Tibial nerve (tissue), 4 donors: ENCODE measurements at regions not wholly inside any gene's neighbourhood (a gene's known extent, or its start where the extent isn't known, plus 50 kb on each side); places are given as distances from the start of the nearest gene placed in this dataset.

Experiments used
- EP300 ChIP-seq, 2 donors: sonication (generic); formaldehyde crosslinking; IDR thresholded peaks; one replicate each; pipeline ENCODE4 v1.6.1; 2017; ENCODE audit warnings: antibody characterized with exemption in 2 of 2, mild to moderate bottlenecking in 1 of 2
- POLR2A ChIP-seq, 2 donors: fragments of 450-650 bp; IDR thresholded peaks; one replicate each; pipeline ENCODE4 v1.6.1; 2017; ENCODE audit warnings: antibody characterized with exemption in 2 of 2, mild to moderate bottlenecking in 2 of 2, moderate library complexity in 2 of 2
- TF ChIP-seq, protein P1 (sequence below), 5 experiments: fragments of 200-600 bp in 3 of 5; fragments of 450-650 bp in 2 of 5; sonication (generic) in 3 of 5; IDR thresholded peaks; one replicate each; pipeline ENCODE4 v1.5.1; 2016 to 2019; ENCODE audit warnings: antibody characterized with exemption in 5 of 5, mild to moderate bottlenecking in 3 of 5, moderate library complexity in 2 of 5

DNA sequence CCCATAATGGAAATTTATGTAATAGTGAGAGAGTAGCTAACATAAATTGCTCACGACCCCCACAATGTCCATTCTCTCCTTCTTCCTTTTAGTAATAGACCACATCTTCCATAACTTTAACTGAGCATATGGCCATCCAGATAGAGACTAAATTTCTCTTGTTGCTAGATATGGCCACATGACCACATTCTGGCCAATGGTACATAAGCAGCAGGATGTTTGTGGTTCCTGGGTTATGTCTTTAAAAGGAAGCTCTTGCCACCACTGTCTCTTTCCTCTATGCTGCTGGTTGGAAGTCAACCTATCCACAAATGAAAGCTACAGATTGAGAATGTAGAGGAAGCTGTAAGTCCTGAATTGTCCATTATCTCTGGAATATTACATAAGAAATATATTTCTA is 59.7 kb upstream of the NPHP3 start:
- TF ChIP-seq, protein P1, sequence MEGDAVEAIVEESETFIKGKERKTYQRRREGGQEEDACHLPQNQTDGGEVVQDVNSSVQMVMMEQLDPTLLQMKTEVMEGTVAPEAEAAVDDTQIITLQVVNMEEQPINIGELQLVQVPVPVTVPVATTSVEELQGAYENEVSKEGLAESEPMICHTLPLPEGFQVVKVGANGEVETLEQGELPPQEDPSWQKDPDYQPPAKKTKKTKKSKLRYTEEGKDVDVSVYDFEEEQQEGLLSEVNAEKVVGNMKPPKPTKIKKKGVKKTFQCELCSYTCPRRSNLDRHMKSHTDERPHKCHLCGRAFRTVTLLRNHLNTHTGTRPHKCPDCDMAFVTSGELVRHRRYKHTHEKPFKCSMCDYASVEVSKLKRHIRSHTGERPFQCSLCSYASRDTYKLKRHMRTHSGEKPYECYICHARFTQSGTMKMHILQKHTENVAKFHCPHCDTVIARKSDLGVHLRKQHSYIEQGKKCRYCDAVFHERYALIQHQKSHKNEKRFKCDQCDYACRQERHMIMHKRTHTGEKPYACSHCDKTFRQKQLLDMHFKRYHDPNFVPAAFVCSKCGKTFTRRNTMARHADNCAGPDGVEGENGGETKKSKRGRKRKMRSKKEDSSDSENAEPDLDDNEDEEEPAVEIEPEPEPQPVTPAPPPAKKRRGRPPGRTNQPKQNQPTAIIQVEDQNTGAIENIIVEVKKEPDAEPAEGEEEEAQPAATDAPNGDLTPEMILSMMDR (IDR thresholded peaks at IDR 0.05) = no peak
- TF ChIP-seq EP300 (IDR thresholded peaks at IDR 0.05) (no peak), POLR2A (IDR thresholded peaks at IDR 0.05) (no peak)
